ENCODE measurements at regions not wholly inside any gene's neighbourhood (a gene's known extent, or its start where the extent isn't known, plus 50 kb on each side); places are given as distances from the start of the nearest gene placed in this dataset.

- intact Hi-C loops (cut with micrococcal nuclease) = no loop called here
- TF ChIP-seq EZH2phosphoT487 (IDR thresholded peaks at IDR 0.05; ENCODE audit: borderline replicate concordance, low read length) = no peak
- ChIA-PET CTCF (no interaction called here), POLR2A (ENCODE audit: unreplicated experiment) (no interaction called here)
- no peaks in the 10 kb centered on the region for H3K9me2 ChIP-seq (replicated peaks; ENCODE audit: low read length)
- H3K27me3 ChIP-seq (ENCODE audit: low read length) = no peaks in the 10 kb centered on the region
- no peaks in the 10 kb centered on the region for H3K79me2 ChIP-seq (ENCODE audit: low read length)
- ATAC-seq (no peak), DNase-seq (no peak)
- no peak overlapping the region for H3K4me2 ChIP-seq (ENCODE audit: low read length)
- no peaks in the 10 kb centered on the region for H3K4me1 ChIP-seq (ENCODE audit: insufficient read depth, low read length)
- H3K4me3 ChIP-seq (ENCODE audit: low read length) = no peak overlapping the region
- no peaks in the 10 kb centered on the region for H4K20me1 ChIP-seq (ENCODE audit: low read length)
- H3K9me3 ChIP-seq (ENCODE audit: low read length) = 0 out of 2 replicates have a peak, but pooled peaks cover 7% of the 10 kb centered on the region
- H3K9ac ChIP-seq (ENCODE audit: low read length) = no peak overlapping the region
- no TSS peak for BruUV-seq (replicated peaks)
- H3K27ac ChIP-seq (ENCODE audit: low read length) = no peak overlapping the region
- no peaks in the 10 kb centered on the region for H3F3A ChIP-seq (ENCODE audit: low read length, unreplicated experiment)
- no peak overlapping the region for H2AFZ ChIP-seq (ENCODE audit: low read length)
- H3K36me3 ChIP-seq (ENCODE audit: low read depth, low read length) = no peaks in the 10 kb centered on the region; the same call in 1 of the 2 replicates
Observed at GRCh38 chr20:29741894-29742698, 1515.4 kb upstream of the DEFB115 start.

DNA sequence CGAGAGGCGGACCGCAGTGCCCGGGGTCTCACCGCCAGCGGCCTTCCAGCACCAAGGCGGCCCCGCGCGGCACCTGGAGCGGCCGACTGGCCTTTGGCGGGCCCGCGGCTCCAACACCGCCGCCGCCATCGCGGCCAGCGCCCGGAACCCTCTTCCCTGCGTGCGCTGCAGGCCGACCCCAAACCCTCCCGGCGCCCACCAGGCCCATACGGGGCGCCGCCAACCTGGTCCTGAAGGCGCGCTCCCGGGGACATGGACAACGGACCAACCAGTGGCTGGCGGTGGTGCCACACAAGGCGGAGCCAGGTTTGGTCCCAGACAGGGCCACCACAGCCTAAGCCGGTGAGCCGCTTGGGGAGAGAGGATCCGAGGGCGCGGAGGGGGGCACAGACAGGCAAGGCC, 1514.8 kb upstream of the DEFB115 start:
- CTCF ChIA-PET = no interaction called here
- H3K9me2 ChIP-seq (replicated peaks; ENCODE audit: low read length) = no peaks in the 10 kb centered on the region
- DNase-seq = no peak
- no peaks in the 10 kb centered on the region; the same call in 1 of the 2 replicates for H3K36me3 ChIP-seq (ENCODE audit: low read depth, low read length)
- H3K9me3 ChIP-seq (ENCODE audit: low read length) = 0 out of 2 replicates have a peak, but pooled peaks cover under 1% of the 10 kb centered on the region
- POLR2A ChIA-PET (ENCODE audit: unreplicated experiment) = no interaction called here
- intact Hi-C loops (cut with micrococcal nuclease) = no loop called here
- no peaks in the 10 kb centered on the region for H3F3A ChIP-seq (ENCODE audit: low read length, unreplicated experiment)
- H3K79me2 ChIP-seq (ENCODE audit: low read length) = no peaks in the 10 kb centered on the region
- H3K27ac ChIP-seq (ENCODE audit: low read length) = no peak overlapping the region
- no peak for ATAC-seq
- no peaks in the 10 kb centered on the region for H4K20me1 ChIP-seq (ENCODE audit: low read length)
- H3K4me3 ChIP-seq (ENCODE audit: low read length) = no peak overlapping the region
- no peaks in the 10 kb centered on the region for H3K4me1 ChIP-seq (ENCODE audit: insufficient read depth, low read length)
- H3K27me3 ChIP-seq (ENCODE audit: low read length) = no peaks in the 10 kb centered on the region
- no peak overlapping the region for H2AFZ ChIP-seq (ENCODE audit: low read length)
- H3K9ac ChIP-seq (ENCODE audit: low read length) = no peak overlapping the region
- TF ChIP-seq EZH2 (IDR thresholded peaks at IDR 0.05; ENCODE audit: low read length, unreplicated experiment) (no peak), EZH2phosphoT487 (IDR thresholded peaks at IDR 0.05; ENCODE audit: borderline replicate concordance, low read length) (no peak), CTCF (conservative IDR thresholded peaks at IDR 0.05; ENCODE audit: low read depth, low read length) (no peak)
- no TSS peak for BruUV-seq (replicated peaks)
- no peak overlapping the region for H3K4me2 ChIP-seq (ENCODE audit: low read length)

DNA sequence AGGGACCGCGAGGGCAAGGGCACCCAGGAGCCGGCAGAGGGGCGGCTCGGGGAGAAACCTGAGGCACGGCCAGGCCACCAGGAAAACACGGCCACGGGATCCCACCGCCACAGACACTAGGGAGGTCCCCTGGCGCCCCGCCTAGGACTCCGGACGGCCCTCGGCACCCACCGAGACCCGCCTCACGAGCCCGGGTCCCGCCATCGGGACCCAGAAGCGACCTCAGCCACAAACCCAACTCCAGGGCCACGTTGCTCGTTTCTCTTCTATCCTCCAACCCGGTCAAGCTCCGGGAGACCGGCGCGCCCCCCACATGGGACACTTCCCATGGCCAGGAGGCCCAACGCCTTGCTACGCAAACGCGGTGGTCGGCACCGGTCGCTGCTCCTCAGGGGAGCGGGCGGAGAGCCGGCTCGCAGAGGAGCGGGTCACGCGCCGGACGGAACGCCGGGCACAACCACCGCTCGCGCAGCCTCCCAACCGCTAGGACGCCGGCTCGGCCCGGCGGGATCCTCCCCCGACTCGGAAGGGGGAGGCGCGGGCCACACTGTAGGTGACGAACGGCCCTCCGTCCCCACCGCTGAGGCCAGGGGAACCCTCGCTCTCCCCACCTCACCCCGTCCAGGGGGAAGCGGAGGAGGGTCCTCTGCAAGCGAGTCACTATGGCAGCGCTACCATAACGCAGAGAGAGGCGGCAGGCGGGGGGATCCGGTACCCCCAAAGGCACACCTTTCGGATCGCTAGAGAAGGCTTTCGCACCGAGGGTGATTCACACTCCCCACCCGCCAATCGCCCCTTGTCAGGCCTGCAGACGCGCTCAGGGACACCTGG, 1514.1 kb upstream of the DEFB115 start:
- H3K79me2 ChIP-seq (ENCODE audit: low read length) = no peaks in the 10 kb centered on the region
- POLR2A ChIA-PET (ENCODE audit: unreplicated experiment) = no interaction called here
- no peak for ATAC-seq

More for the DNA sequence above, 1514.1 kb upstream of the DEFB115 start:
- Histone ChIP-seq H3F3A (ENCODE audit: low read length, unreplicated experiment) (no peaks in the 10 kb centered on the region), H3K27me3 (ENCODE audit: low read length) (no peaks in the 10 kb centered on the region), H4K20me1 (ENCODE audit: low read length) (no peaks in the 10 kb centered on the region), H3K4me3 (ENCODE audit: low read length) (no peak overlapping the region), H3K4me1 (ENCODE audit: insufficient read depth, low read length) (no peaks in the 10 kb centered on the region), H3K9me3 (ENCODE audit: low read length) (no peaks in the 10 kb centered on the region), H3K36me3 (ENCODE audit: low read depth, low read length) (no peaks in the 10 kb centered on the region), H3K9ac (ENCODE audit: low read length) (no peak overlapping the region), H3K27ac (ENCODE audit: low read length) (no peak overlapping the region), H2AFZ (ENCODE audit: low read length) (no peak overlapping the region), H3K4me2 (ENCODE audit: low read length) (no peak overlapping the region), H3K9me2 (replicated peaks; ENCODE audit: low read length) (no peaks in the 10 kb centered on the region)
- DNase-seq = no peak
- BruUV-seq (replicated peaks) = no TSS peak
- intact Hi-C loops (cut with micrococcal nuclease) = no loop called here
- TF ChIP-seq CTCF (conservative IDR thresholded peaks at IDR 0.05; ENCODE audit: low read depth, low read length) = no peak
- TF ChIP-seq EZH2phosphoT487 (IDR thresholded peaks at IDR 0.05; ENCODE audit: borderline replicate concordance, low read length) = no peak
- no peak for TF ChIP-seq EZH2 (IDR thresholded peaks at IDR 0.05; ENCODE audit: low read length, unreplicated experiment)
- CTCF ChIA-PET = no interaction called here

Data from PC-3 (cell line).